Neutrophil (primary cell): ENCODE measurements at regions not wholly inside any gene's neighbourhood (a gene's known extent, or its start where the extent isn't known, plus 50 kb on each side); places are given as distances from the start of the nearest gene placed in this dataset.

Experiments used
- H3K27ac ChIP-seq: fragments of 200-600 bp; sonication (generic); 2 replicates; pipeline ENCODE4 v1.5.1; 2016; ENCODE audit warnings: mild to moderate bottlenecking, moderate library complexity
- H3K27me3 ChIP-seq: fragments of 200-600 bp; sonication (generic); 2 replicates; pipeline ENCODE4 v1.6.0; 2016; ENCODE audit warnings: mild to moderate bottlenecking
- H3K36me3 ChIP-seq: fragments of 200-600 bp; sonication (generic); 2 replicates; pipeline ENCODE4 v1.5.1; 2017
- H3K4me1 ChIP-seq, 2 experiments: fragments of 200-600 bp in 1 of 2; sonication (generic) in 1 of 2; 1 replicate in 1 of 2; 2 replicates in 1 of 2; pipeline versions ENCODE4 v1.5.1 to v1.6.1; 2013 to 2016; ENCODE audit warnings: low read depth in 1 of 2, low read length in 1 of 2, mild to moderate bottlenecking in 1 of 2, moderate library complexity in 1 of 2; ENCODE audit not compliant: control insufficient read depth in 1 of 2, insufficient read depth in 1 of 2
- H3K4me3 ChIP-seq, 2 experiments: fragments of 200-600 bp in 1 of 2; sonication (generic) in 1 of 2; 1 replicate in 1 of 2; 2 replicates in 1 of 2; pipeline ENCODE4 v1.5.1; 2013 to 2016; ENCODE audit warnings: low read depth in 1 of 2, low read length in 1 of 2, mild to moderate bottlenecking in 1 of 2, moderate library complexity in 1 of 2
- H3K9me3 ChIP-seq: fragments of 200-600 bp; sonication (generic); 2 replicates; pipeline ENCODE4 v1.5.1; 2016
- TF ChIP-seq, protein P1 (sequence below): fragments of 200-600 bp; sonication (generic); IDR thresholded peaks from 2 replicates; pipeline ENCODE4 v1.5.1; 2016; ENCODE audit warnings: antibody characterized with exemption

GRCh38 chr3:18886331-18886730 is 262.0 kb upstream of the KCNH8 start:
- TF ChIP-seq, protein P1, sequence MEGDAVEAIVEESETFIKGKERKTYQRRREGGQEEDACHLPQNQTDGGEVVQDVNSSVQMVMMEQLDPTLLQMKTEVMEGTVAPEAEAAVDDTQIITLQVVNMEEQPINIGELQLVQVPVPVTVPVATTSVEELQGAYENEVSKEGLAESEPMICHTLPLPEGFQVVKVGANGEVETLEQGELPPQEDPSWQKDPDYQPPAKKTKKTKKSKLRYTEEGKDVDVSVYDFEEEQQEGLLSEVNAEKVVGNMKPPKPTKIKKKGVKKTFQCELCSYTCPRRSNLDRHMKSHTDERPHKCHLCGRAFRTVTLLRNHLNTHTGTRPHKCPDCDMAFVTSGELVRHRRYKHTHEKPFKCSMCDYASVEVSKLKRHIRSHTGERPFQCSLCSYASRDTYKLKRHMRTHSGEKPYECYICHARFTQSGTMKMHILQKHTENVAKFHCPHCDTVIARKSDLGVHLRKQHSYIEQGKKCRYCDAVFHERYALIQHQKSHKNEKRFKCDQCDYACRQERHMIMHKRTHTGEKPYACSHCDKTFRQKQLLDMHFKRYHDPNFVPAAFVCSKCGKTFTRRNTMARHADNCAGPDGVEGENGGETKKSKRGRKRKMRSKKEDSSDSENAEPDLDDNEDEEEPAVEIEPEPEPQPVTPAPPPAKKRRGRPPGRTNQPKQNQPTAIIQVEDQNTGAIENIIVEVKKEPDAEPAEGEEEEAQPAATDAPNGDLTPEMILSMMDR: no peak
- no peaks in the 10 kb centered on the region for H3K9me3 ChIP-seq
- H3K4me1 ChIP-seq: peaks cover 9 to 19% of the 10 kb centered on the region in 2 experiments

GRCh38 chr3:18885612-18886011 is 262.7 kb upstream of the KCNH8 start:
- Histone ChIP-seq H3K27me3 (no peaks in the 10 kb centered on the region), H3K4me1 (peaks cover 9 to 18% of the 10 kb centered on the region in 2 experiments), H3K4me3 (no peak overlapping the region), H3K27ac (no peak overlapping the region), H3K9me3 (no peaks in the 10 kb centered on the region), H3K36me3 (no peaks in the 10 kb centered on the region)
- TF ChIP-seq, protein P1: no peak

More at GRCh38 chr3:18886331-18886730, 262.0 kb upstream of the KCNH8 start:
- Histone ChIP-seq H3K4me3 (no peak overlapping the region), H3K27ac (no peak overlapping the region), H3K27me3 (no peaks in the 10 kb centered on the region), H3K36me3 (no peaks in the 10 kb centered on the region)

GRCh38 chr3:18883571-18883970 is 264.7 kb upstream of the KCNH8 start:
- TF ChIP-seq, protein P1: no peak
- no peaks in the 10 kb centered on the region for H3K9me3 ChIP-seq
- no peaks in the 10 kb centered on the region for H3K36me3 ChIP-seq
- H3K27me3 ChIP-seq: no peaks in the 10 kb centered on the region
- H3K4me1 ChIP-seq: peaks cover 9 to 18% of the 10 kb centered on the region in 2 experiments
- no peak overlapping the region for H3K27ac ChIP-seq
- no peak overlapping the region for H3K4me3 ChIP-seq

- TF ChIP-seq, protein P1: no peak
- H3K27me3 ChIP-seq: no peaks in the 10 kb centered on the region
Observed at GRCh38 chr3:18880691-18881090, 267.6 kb upstream of the KCNH8 start.

DNA sequence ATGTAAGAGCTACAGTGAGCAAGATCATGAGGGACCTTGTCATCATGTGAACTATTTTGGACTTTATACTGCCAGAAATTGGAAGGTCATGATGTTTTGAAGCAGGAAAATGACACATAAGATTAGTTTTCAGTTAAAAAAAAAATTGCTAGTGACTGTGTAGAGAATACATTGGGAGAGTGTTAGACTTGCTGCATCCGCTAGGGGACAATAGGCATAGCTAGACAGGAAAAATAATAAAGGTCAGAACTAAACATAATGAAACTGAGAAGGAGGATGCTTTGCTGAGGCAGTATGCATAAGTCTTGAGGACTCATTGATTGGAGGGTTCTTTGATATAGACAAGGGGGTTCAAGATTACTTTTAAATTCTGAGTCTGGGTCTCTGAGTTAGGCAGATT is 275.8 kb upstream of the KCNH8 start:
- Histone ChIP-seq H3K27ac (no peak overlapping the region), H3K4me3 (no peak overlapping the region), H3K36me3 (no peaks in the 10 kb centered on the region), H3K4me1 (no peaks in the 10 kb centered on the region), H3K27me3 (no peaks in the 10 kb centered on the region), H3K9me3 (no peaks in the 10 kb centered on the region)
- TF ChIP-seq, protein P1: no peak

More at GRCh38 chr3:18880691-18881090, 267.6 kb upstream of the KCNH8 start:
- H3K4me1 ChIP-seq: peaks cover 9 to 18% of the 10 kb centered on the region in 2 experiments
- no peaks in the 10 kb centered on the region for H3K9me3 ChIP-seq
- H3K4me3 ChIP-seq: no peak overlapping the region
- no peaks in the 10 kb centered on the region for H3K36me3 ChIP-seq
- H3K27ac ChIP-seq: no peak overlapping the region

GRCh38 chr3:18870642-18871041 is 277.7 kb upstream of the KCNH8 start:
- Histone ChIP-seq H3K36me3 (no peaks in the 10 kb centered on the region), H3K9me3 (no peaks in the 10 kb centered on the region), H3K4me3 (no peak overlapping the region), H3K27ac (no peak overlapping the region), H3K27me3 (no peaks in the 10 kb centered on the region), H3K4me1 (peaks cover 0 to 2% of the 10 kb centered on the region in 2 experiments)
- TF ChIP-seq, protein P1: no peak
